Stimulated activated CD8-positive, alpha-beta memory T cell treated with anti-CD3 and anti-CD28 coated beads, Interleukin-15, amount 100 ng/mL, for 4 hours (primary cell): ENCODE measurements at regions not wholly inside any gene's neighbourhood (a gene's known extent, or its start where the extent isn't known, plus 50 kb on each side); places are given as distances from the start of the nearest gene placed in this dataset.
"Not testable (repeated sequence)": the region's sequence is repeated elsewhere in the genome, so short reads cannot be mapped to it uniquely, and the experiment has no call there.

Experiments used
- DNase-seq, 2 donors: peaks; one replicate each; pipeline ENCODE4 v3.0.0-alpha.2; 2020; ENCODE audit warnings: low read depth in 2 of 2

DNA sequence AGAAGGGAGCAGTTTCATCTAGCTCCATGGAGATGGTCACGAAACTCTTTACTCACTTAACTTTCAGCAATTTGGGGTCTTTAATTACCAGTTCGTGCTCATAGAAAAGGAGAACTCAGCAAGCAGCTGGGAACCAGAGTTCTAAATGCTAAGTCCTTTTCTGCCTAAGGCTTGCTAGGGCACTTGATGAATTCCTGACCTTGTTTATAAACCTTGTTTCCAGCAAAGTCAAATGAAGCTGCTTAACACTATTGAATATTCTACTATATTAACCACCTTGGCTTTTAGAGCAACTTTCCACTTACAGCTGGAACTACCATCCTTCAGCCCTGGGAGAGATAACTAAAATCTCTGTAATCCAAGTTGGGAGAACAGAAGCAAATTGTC lies 79.5 kb upstream of the TSC22D2 start:
- DNase-seq = no peak

DNA sequence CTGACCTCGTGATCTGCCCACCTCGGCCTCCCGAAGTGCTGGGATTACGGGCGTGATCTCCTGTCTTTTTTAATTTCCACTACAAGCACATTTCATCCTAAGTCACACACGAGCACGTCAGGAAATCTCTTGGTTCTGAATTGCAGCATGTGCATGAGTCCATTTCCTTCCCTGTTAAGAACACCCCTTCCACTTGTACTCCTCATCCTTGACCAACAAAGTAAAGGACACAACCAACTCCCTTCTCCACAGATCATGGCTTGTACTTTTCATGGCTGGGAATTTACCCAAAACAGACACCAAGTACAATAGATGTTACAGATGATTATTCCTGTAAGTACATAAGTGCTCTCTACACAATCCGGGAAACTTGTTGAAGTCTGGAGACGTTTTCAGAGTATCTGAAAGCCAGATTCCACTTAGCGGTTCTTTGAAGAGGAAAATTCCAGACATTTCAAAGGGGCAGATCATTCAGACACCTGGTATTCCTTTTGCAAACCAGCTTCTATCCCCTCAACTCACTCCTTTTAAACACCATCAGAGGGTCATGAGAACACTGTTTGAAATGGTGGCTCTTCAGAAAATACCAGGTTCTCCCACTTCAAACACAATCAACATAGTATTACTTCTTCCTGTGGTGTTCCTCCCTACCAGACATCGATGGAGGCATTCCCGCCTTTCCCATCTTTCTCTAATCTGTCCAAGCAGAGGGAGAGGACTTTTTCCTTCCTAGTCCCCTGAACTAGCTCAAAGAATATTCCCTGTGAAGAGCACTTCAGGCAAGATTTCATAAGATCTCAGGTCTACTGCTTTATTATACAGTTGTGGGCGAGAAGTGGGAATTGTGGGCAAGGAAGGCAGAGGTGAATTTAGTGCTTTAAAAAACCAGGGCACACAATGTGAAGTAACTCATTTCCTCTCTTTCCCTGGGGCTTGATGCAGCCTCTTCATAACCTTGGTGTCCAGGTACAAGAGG lies 80.1 kb upstream of the TSC22D2 start:
- no peak for DNase-seq

DNA sequence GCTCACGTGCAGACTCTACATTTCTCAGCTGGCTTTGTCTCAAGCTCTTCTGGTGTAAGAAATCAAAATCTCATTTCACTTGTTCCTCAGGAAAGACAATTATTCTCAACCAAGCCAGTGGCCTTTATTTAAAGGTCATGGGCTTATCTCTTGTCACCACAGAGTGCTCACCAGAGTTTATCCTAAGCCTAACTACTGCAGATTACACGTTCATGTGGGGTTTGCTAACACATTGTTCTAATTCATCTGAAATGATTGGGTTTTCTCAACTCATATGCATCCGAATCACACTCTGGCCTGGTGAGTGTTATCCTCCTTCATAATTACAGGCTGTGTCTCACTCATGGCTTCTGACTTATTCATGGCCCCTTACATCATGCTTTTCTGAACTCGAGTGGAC lies 83.3 kb upstream of the TSC22D2 start:
- no peak for DNase-seq

DNA sequence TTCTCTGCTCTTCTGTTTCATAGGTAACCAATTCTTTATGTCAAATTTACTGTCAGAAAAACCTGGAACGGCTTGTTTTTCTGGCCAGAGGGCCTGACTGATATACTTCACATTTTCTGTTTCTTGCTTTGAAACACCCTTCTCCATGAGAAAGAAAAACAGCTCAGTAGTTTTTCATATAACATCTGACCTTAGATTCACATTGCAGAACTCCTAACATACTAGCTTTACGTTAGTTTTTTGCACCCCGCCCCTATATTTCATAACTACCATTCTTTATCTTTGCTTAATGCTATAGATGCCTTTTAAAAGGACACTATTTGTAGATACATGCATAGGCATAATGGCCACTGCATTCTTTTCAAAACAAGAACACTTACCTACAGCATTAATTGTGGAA lies 83.9 kb upstream of the TSC22D2 start:
- no peak for DNase-seq

DNA sequence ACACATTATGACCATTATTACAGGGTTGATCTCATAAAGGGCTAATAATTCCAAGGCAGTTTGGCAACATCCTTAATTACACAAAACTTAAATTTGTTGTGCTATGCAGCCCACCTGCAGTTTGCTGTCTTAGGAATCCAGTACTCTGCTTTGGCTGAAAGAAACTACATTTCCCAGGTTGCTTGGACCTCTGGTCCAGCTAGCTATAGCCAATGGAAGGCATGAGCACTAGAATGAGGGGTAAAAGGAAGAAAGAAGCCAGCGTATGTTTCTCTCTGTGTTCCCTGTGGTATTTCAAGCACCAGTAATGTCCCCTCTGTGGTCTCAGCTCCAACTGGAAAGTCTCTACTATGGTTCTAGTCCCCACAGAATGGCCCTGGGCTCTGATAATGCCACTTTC lies 84.3 kb upstream of the TSC22D2 start:
- DNase-seq = no peak

DNA sequence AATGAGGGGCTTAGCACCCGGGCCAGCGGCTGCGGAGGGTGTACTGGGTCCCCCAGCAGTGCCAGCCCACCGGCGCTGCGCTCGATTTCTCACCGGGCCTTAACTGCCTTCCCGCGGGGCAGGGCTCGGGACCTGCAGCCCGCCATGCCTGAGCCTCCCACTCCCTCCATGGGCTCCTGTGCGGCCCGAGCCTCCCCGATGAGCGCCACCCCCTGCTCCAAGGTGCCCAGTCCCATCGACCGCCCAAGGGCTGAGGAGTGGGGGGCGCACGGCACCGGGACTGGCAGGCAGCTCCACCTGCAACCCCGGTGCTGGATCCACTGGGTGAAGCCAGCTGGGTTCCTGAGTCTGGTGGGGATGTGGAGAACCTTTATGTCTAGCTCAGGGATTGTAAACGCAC lies 85.0 kb upstream of the TSC22D2 start:
- not testable (repeated sequence) for DNase-seq

DNA sequence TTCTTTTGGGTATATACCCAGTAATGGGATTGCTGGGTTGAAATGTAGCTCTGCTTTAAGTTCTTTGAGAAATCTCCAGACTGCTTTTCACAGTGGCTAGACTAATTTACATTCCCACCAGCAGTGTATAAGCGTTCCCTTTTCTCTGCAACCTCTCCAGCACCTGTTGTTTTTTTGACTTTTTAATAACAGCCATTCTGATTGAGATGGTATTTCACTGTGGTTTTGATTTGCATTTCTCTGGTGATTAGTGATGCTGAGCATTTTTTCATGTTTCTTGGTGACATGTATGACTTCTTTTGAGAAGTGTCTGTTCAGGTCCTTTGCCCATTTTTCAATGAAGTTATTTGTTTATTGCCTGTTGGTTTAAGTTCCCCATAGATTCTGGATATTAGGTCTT lies 87.1 kb upstream of the TSC22D2 start:
- not testable (repeated sequence) for DNase-seq

DNA sequence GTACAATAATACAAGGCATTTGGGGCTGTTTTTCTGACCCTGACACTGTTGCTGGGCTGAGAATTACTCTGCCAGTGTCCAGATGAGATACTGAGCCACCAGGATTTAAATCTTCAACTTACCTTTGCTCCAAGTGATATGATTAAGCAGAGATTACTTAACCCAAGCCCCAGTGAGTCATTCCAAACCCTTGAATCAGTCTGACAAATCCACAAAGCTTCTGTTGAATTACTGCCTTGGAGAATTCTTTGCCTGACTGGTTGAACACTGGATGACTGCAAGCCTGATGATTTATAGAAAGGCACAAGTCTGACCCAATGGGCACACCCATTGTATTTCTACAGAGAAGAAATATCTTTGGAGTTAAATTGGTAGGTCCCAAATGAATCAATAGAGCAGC lies 88.2 kb upstream of the TSC22D2 start:
- DNase-seq = no peak

DNA sequence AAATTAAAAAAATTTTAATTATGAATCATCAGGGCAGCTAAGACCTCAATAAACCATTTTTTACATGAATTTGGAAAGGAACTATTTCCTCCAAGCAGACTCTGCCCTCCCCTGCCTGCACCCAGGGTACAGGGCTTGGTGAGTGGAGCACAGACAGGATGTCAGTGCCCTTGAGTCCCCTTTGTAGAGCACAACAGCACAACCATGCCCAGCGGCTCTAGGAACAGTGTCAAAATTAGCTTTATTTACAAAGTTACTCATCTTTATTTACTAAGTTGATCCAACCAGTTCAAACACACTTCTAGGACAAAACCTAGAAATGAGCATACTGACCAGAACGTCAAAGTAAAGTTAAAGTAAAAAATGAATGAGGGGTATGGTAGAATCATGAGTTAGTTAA lies 90.6 kb upstream of the TSC22D2 start:
- DNase-seq = no peak

DNA sequence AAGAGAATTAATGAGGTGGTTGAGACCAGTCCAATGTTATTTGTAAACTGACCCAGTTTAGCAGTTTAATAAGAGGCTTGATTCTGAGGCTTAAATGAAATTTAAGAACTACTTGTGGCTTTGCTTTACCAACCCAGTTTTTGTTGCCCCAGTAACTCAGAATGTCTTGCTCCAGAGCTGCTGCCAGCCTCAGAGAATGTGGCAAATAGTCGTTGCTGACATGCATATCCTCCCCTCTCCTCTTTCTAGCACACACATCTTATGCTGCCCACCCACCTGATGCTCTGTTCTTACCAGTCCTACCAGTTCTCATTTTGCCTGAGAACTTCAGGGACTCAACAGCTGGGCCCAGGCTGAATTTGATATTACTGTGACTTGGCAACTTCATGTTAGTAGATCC lies 92.4 kb upstream of the TSC22D2 start:
- DNase-seq = no peak

DNA sequence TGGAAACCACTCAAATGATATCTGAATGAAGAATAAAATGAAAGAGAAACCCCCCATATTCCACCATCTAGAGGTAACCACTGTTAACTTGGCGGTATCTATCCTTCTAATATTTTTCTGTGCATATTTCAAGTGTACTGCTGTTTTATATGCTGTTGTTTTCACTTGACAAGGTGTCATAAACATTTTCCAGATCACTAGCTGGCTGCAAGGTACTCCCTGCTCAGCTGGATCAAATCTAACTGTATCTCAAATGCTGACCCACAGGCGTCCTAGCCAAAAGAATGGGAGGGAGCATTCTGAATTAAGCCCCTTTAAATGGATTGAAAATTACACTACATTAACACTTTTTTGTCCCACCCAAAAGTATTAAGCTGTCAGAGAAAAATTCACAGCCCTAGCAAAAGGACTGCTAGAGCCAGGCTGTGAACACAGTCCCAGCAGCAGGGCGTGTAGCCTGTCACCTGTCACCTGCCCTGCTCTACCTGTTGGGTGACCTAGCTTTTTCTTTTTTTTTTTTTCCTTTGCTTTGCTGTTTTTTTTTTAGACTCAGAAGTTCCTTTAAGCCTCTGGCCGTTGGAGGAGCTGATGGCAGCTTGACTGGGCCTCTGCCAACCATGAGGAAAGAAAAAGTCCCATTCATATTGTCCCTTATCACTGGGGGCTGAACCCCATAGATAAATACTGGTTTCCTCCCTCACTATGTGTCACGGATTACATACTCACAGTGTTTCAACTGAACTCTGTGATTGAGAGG lies 93.7 kb upstream of the TSC22D2 start:
- DNase-seq = no peak

DNA sequence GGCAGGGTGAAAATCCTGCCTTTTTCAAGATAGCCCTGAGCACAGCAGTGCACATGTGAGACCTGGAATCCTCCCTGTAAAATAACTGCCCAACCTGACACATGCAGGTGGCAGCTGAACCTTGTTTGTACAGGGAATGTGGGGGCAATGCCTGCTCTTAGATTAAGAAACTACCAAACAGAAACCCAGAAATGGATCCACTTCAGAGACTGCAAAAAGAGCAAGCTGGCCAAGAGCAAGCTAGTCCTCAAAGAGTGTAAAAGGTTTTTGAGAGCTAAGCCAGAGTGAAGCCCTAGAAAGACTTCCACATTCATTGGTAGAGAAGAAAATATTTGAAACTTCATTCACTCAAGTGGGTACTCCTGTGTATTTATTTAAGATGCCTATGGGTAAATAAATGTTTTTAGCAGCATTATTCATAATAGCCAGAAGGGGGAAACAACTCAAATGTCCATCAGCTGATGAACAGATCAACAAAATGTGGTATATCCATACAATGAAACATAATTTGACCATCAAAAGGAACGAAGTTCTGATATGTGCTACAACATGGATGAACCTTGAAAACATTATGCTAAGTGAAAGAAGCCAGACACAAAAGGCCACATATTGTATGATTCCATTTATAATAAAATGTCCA lies 96.0 kb upstream of the TSC22D2 start:
- no peak for DNase-seq

DNA sequence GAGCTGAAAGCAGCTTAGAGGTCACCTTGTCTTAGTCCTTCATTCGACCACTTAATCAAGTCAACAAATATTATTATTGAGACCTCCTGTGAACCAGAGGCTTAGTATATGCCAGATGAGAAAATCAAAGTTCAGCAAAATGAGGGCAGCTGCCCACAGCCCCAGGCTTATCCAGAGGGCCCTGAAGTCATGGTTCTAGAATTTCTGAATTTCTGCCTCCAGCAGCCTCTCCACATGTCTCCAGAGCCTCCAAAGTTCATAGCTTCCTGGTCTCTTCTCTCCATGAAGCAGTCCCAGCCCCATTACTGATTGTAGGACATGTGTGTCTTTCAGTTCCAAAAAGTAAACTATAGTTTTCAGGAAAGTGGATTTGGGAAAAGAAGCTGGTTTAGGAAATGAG lies 96.9 kb upstream of the TSC22D2 start:
- DNase-seq = no peak

DNA sequence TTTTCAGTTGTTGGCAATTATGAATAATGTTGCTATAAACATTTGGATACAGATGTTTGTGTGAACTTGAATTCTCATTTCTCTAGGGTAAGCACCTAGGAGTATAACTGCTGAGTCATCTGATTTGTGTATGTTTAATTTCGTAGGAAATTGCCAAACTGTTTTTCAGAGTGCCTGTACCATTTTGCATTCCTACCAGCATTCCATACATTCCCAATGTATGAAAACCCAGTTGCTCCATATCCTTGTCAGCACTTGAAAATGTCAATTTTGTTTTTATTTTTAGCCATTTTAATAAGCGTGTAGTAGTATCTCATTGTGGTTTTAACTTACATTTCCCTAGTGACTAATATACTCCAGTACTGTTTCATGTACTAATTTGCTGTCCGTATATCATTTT lies 98.5 kb upstream of the TSC22D2 start:
- no peak for DNase-seq

DNA sequence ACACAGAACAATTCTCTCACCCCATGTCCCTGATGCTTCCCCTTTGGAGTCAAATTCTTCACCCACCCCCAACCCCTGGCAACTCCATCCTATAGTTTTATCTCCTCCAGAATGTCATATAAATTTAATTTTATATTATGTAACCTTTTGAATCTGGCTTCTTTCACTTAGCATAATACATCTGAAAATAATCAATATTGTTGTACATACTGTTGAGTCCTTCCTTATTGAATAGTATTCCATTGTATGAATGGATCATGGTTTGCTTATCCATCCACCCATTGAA lies 98.9 kb upstream of the TSC22D2 start:
- DNase-seq = no peak

DNA sequence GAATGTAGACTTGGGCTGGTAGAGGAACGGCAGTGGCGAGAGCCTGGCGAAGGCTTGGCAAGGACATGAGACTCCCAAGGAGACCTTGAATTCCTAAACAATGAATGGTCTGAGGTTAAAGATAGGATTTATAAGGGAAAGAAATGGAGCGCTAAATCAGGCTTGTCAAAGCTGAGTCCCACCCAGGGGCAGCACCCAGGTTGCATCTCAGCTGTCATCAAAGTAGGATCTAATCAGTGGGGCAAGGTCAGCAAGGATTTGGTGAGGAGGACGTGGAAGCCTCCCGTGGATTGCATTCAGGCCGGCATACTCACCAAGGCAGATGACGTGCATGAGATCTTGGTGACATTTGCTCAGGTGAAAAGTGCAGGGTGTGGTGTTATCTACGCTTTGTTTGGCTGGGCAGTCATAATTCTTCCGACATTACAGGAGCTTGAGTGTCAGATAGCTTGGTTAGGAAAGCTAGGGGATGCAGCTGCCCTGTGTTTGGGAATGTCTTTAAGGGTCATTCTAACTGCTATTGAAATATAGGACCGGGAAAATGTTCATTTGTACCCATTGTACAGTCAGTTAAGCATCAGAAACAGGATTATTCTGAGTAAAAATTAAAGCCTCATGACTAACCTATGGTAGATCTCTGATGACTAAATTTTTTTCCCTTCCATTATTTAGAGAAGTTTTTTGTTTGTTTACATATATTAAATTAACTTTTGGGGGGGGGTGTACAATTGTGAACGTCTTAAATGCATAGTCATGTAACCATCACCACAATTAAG lies 99.4 kb upstream of the TSC22D2 start:
- DNase-seq = no peak

DNA sequence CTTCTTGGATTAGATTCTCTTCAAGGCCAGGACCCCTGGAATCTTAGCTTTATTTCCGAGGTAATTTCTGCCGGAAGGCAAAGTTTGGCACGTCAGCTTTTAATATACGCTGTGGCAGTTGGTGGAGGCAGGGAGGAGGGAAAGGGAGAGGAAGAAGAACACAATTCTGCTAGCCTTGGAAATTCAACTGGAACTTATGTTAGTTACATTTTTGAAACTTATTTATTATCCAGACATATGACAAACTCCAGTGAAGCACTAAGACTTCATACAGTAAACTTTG lies 100.1 kb upstream of the TSC22D2 start:
- DNase-seq = no peak

DNA sequence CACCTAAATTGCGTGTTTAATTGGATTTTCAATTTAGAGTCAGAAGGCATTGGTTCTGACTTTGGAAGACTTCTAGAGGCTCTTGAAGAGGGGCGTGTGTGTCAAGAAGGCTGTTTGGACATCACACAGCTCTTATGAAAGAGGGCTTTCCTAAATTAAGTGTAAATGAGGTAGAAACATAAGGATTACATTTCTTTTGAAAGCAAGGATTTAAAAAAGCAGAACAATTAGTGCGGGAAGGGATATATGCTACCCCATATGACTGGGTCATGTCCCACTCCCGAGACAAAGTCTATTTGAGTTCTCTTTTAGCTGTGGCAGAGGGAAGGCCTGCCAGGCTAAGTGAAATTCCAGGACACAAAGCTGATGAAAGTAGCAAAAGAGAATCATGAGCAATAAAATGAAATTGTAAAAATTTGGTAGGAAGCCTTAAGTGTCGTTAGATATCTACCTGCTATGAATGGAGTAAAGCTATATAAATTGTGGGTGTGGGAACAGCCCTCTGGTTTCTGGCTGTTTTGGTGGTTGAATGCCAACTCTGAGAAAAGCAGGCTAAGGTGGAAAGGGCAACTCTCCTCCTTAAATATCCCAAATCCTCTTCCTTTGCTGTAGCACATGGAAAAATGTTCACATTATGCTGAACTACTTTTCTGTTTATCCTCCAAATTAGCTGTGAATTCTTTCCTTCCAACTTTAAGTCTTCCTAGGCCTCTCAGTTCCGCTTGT lies 100.6 kb upstream of the TSC22D2 start:
- DNase-seq = no peak

DNA sequence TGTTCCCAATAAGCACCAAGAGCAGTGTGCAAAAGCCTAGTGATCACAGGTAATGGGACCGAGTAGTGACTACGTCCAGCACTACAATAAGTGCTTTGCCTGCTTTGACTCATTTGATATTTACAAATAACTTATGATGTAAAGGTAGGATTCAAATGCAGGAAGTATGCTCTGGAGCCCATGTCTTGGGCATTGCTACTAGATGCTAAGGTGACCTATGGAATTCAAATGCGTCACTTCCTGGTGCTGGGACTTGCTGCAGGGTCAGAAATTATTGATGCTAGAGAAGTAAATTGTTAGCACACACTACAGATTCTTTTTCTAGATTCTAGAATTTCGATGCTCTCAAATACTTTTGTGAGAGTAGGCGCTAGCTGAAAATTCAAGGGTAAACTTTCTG lies 101.2 kb upstream of the TSC22D2 start:
- DNase-seq = no peak

DNA sequence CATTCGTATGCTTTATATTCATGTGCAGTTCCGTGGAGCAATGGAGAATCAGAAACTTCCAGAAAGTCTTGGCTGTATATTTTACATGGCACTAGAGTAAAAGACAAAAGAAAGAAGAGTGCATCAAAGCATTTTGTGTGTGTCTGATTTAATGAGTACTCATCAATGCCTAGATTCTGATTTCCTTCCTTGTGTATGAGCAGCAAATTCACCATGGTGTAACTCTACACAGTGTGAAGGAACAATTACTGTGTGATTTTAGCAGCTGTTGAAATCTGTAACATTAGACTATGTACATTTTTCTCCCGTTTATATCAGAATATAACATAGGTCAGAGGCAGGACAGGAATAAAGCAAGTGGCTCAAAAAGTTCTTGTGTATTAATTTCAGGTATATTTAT lies 102.0 kb upstream of the TSC22D2 start:
- no peak for DNase-seq

DNA sequence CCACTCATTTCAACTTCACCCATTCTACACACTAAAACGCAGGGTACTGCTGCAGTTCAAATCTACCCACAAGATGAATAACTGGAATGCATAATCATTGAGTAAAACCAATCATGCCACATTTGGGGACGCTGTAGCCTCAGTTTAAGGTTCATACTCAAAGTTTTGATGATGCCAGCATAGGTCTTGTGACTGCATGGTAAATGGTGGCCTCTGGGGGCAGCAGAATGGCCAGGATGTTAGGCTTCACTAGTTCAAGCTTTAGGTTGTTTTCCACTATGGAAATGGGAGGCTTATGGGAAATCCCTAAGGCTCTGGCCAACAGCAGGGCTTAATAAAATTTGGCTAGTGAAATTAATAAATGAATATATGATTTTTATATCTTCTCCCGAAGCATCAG lies 104.3 kb upstream of the TSC22D2 start:
- DNase-seq = no peak

DNA sequence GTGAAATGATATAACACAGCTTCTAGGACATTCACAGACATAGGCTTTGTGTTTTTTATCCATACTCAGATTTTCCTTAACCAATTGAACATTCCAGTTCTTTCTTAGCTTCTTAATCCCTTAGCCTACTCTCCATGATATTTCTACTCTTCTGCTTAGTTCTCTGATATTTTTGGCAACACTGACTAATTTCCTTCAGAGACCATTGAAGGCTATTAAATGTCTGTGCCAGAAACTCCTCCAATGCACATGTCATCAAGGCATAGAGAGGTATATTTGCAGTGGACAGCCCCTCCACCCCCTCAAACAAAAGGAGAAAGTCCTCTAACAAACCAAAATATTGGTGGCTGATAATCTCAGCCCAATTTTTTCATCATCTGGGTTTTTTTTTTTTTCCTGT lies 105.9 kb upstream of the TSC22D2 start:
- DNase-seq = no peak
